Kidney (tissue), 13 donors: ENCODE measurements at regions not wholly inside any gene's neighbourhood (a gene's known extent, or its start where the extent isn't known, plus 50 kb on each side); places are given as distances from the start of the nearest gene placed in this dataset.
A peak's percentile ranks its signal among the peaks of the same experiment; 100 is the strongest.

ENCODE experiments used
- DNase-seq, 5 donors: peaks; one replicate each; pipeline ENCODE4 v3.0.0-alpha.2; 2013 to 2020
- FAIRE-seq: peaks from 2 replicates; lab custom pipeline; 2012; peaks lifted over from hg19 to GRCh38; lab: Jason Lieb, UNC
- H3K27ac ChIP-seq, 2 donors: one replicate each; pipeline ENCODE4 v1.7.0; 2013; ENCODE audit warnings: low read depth in 2 of 2, low read length in 2 of 2, inconsistent platforms in 1 of 2
- H3K27me3 ChIP-seq: one replicate; pipeline ENCODE4 v1.7.1; 2013; ENCODE audit warnings: low read length, inconsistent platforms; ENCODE audit not compliant: control insufficient read depth, insufficient read depth
- H3K36me3 ChIP-seq, 3 donors: one replicate each; pipeline versions ENCODE4 v1.7.0 to v1.7.1; 2013; ENCODE audit warnings: low read length in 3 of 3, control low read depth in 1 of 3, inconsistent platforms in 1 of 3; ENCODE audit not compliant: insufficient read depth in 3 of 3, control insufficient read depth in 2 of 3
- H3K4me1 ChIP-seq, 3 donors: one replicate each; pipeline versions ENCODE4 v1.7.0 to v1.7.1; 2013; ENCODE audit warnings: low read length in 3 of 3, inconsistent platforms in 1 of 3, low read depth in 1 of 3; ENCODE audit not compliant: control insufficient read depth in 2 of 3, insufficient read depth in 2 of 3
- H3K4me3 ChIP-seq, 3 donors: one replicate each; pipeline versions ENCODE4 v1.7.0 to v1.8.1; 2013; ENCODE audit warnings: low read length in 3 of 3, control low read depth in 1 of 3, inconsistent platforms in 1 of 3
- H3K9ac ChIP-seq, 3 donors: one replicate each; pipeline versions ENCODE4 v1.7.0 to v1.7.1; 2013; ENCODE audit warnings: low read length in 3 of 3, control low read depth in 1 of 3, inconsistent platforms in 1 of 3
- H3K9me3 ChIP-seq, 3 donors: one replicate each; pipeline versions ENCODE4 v1.7.0 to v1.7.1; 2013; ENCODE audit warnings: low read length in 3 of 3, control low read depth in 1 of 3, inconsistent platforms in 1 of 3; ENCODE audit not compliant: control insufficient read depth in 2 of 3, insufficient read depth in 1 of 3
- CTCF ChIP-seq: IDR thresholded peaks from 3 replicates; pipeline ENCODE4 v1.5.1; 2012; ENCODE audit warnings: mild to moderate bottlenecking, moderate library complexity, borderline replicate concordance; ENCODE audit not compliant: insufficient read depth; ENCODE audit errors: extremely low read depth
- intact Hi-C: fragments of 100-400 bp; cut with DNase I; formaldehyde crosslinking; loops from one replicate; pipeline ENCODE4 v1.11.1; 2022
- donor health status: control.
- donor health status: control.
- donor health status: control.
- donor health status: control.
- donor health status: control.
- donor health status: DM: yes; HTN: yes; CAD: no.
- donor health status: Normal renal cell carcinoma (clear cell type).

DNA sequence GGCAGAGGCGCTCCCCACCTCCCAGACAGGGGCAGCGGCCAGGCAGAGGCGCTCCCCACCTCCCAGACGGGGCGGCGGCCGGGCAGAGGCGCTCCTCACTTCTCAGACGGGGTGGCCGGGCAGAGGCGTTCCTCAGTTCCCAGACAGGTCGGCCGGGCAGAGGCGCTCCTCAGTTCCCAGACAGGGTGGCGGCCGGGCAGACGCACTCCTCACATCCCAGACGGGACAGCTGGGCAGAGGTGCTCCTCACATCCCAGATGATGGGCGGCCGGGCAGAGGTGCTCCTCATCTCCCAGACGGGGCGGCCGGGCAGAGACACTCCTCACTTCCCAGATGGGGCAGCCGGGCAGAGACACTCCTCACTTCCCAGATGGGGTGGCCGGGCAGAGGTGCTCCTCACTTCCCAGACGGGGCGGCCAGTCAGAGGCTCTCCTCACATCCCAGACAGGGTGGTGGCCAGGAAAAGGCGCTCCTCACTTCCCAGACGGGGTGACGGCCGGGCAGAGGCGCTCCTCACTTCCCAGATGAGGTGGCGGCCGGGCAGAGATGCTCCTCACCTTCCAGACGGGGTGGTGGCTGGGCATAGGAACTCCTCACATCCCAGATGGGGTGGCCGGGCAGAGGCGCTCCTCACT lies 75.1 kb downstream of the CARTPT start:
- no peaks in the 10 kb centered on the region for H3K27me3 ChIP-seq
- H3K27ac ChIP-seq = no peak overlapping the region
- no peak overlapping the region for H3K4me3 ChIP-seq
- DNase-seq = peak in 1 of 5 donors; percentile 72
- no peaks in the 10 kb centered on the region for H3K4me1 ChIP-seq
- no peak overlapping the region for H3K9ac ChIP-seq
- no peak for TF ChIP-seq CTCF
- intact Hi-C loops = no loop called here
- H3K9me3 ChIP-seq = no peaks in the 10 kb centered on the region
- no peak for FAIRE-seq
- H3K36me3 ChIP-seq = no peaks in the 10 kb centered on the region

- DNase-seq (no peak), FAIRE-seq (no peak)
- Histone ChIP-seq H3K27ac (no peak overlapping the region), H3K9me3 (no peaks in the 10 kb centered on the region), H3K4me3 (no peak overlapping the region), H3K36me3 (no peaks in the 10 kb centered on the region), H3K9ac (no peak overlapping the region), H3K4me1 (no peaks in the 10 kb centered on the region), H3K27me3 (no peaks in the 10 kb centered on the region)
- intact Hi-C loops = no loop called here
- no peak for TF ChIP-seq CTCF
Observed at GRCh38 chr5:71802673-71803072, 83.6 kb downstream of the CARTPT start.

GRCh38 chr5:71806711-71807110 lies 87.6 kb downstream of the CARTPT start:
- Histone ChIP-seq H3K9ac (no peak overlapping the region), H3K36me3 (no peaks in the 10 kb centered on the region), H3K4me3 (no peak overlapping the region), H3K9me3 (no peaks in the 10 kb centered on the region), H3K27ac (no peak overlapping the region), H3K27me3 (no peaks in the 10 kb centered on the region), H3K4me1 (no peaks in the 10 kb centered on the region)
- no peak for TF ChIP-seq CTCF
- intact Hi-C loops = no loop called here
- FAIRE-seq (no peak), DNase-seq (no peak)

DNA sequence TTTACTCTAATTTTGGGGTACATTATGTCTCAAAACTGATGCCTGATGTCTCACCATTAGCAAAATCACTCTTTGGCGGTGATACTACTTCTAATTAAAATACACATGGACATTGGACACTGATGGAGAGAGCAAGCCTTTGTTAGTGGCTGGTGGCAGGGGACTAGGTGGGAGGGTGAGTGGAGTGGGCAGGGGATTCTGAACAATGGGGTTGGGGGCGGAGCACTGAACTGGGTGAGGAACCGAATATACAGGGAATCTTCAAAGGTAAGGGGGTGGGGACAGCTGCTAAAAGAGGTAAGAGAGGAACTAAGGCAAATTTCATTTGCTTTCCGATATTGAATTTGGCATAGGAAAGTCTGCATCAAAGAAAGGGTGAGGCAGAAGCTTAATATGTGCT lies 88.8 kb downstream of the CARTPT start:
- no peak for TF ChIP-seq CTCF
- H3K9ac ChIP-seq = no peak overlapping the region
- H3K4me1 ChIP-seq = no peaks in the 10 kb centered on the region
- no peaks in the 10 kb centered on the region for H3K36me3 ChIP-seq
- DNase-seq (no peak), FAIRE-seq (no peak)
- intact Hi-C loops = no loop called here
- no peaks in the 10 kb centered on the region for H3K27me3 ChIP-seq
- no peak overlapping the region for H3K27ac ChIP-seq
- no peak overlapping the region for H3K4me3 ChIP-seq
- no peaks in the 10 kb centered on the region for H3K9me3 ChIP-seq
